ENCODE measurements at regions not wholly inside any gene's neighbourhood (a gene's known extent, or its start where the extent isn't known, plus 50 kb on each side); places are given as distances from the start of the nearest gene placed in this dataset.

DNA sequence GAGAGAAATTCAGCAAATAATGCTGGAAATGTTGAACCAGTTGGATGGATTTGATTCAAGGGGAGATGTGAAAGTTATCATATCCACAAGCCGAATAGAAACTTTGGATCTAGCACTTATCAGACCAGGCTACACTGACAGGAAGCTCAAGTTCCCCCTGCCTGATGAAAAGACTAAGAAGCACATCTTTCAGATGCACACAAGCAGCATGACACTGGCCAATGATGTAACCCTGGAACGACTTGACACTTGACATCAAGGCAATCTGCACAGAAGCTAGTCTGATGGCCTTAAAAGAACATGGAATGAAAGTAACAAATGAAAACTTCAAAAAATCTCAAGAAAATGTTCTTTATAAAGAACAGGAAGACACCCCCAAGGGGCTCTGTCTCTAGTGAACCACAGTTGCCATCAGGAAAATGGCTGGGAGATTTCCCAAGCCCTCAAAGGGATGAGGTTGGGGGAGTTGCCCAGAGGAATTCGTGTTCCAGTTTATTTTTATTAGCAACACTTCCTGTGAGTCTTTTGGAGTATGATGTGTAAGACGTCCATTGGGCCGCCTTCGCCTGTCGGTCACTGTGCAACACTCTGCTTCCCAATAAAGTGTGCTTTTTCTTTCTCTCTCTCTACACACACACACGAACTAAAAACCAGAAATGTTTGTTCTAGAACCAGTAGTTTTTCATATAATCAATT lies 200.0 kb downstream of the HIBADH start:
- no peak for DNase-seq (ENCODE audit: low read depth)

DNA sequence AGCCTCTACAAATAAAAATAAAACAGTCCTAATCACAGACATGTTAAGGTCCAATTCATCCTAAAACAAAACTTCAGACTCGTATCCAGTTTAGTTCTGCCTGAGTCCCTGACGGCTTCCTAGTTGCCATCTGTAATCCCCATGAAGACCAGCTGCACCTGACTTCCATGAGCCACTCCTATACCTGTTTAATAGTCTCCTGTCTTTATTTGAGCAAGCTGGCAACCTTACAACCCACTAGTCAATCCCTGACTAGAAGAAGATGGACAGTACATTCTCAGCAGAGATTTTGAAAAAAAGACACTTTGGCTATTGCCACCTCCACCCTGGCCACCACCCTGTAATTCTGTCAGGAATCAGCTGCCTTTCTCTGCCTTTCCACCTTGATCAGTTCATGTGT lies 197.7 kb downstream of the HIBADH start:
- DNase-seq (ENCODE audit: low read depth), result no peak

DNA sequence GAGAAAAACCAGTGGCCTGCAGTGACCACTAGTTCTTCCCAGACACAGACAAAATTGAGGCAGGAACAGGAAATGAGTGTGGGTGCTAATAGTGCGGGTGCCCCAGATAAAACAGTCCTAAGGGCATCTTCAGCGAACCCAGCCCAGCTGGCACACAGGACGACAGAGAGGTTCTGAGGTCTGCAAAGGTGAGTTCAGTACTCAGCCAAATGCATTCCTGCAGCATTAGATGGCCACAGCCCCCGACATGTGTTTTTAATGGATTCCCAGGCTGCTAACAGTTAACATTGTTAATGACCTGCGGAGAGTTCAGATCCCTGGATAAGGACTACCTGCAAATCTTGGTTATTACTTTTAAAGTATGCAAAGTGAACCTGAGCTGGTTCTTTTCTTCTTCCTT lies 196.0 kb downstream of the HIBADH start:
- DNase-seq (ENCODE audit: low read depth), result no peak

DNA sequence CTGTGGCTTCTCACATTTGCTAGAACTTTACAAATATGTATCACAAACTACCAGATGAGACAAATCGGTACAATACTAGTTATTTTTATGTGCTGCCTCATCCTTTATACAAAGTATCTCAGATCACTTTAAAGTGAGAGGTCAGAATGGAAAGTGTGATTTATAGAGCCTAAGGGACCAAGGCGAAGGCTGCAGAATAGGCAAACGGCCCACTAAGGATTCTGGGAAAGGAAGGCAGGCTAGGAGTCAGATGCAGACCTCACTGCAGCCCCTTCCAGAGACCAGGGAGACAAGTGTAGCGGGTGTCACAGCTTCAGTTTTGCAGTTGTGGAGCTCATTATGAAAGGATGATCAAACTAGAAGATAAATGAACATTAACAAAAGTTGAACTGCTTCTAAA lies 190.6 kb downstream of the HIBADH start:
- no peak for DNase-seq (ENCODE audit: low read depth)
